Natural killer cell treated with Interleukin-12 subunit alpha and Interleukin-12 subunit beta and Interleukin-15 and Interleukin-18, amount 100 ng/mL, for 72 hours (primary cell): ENCODE measurements at regions not wholly inside any gene's neighbourhood (a gene's known extent, or its start where the extent isn't known, plus 50 kb on each side); places are given as distances from the start of the nearest gene placed in this dataset.
"Not testable (repeated sequence)": the region's sequence is repeated elsewhere in the genome, so short reads cannot be mapped to it uniquely, and the experiment has no call there.

Experiments
- ATAC-seq, 2 donors: fragments of 150-1000 bp; cut with Tn5 transposase in 1 of 2; sonication (Bioruptor Pico), chemical (Tn5 transposase) in 1 of 2; 2 replicates each; pipeline ENCODE4 v1.10.0; 2021
- DNase-seq: peaks from one replicate; pipeline ENCODE4 v3.0.0; 2022; ENCODE audit warnings: low spot score
- H3K27ac Mint-ChIP-seq, 2 donors: 1 replicate in 1 of 2; 2 replicates in 1 of 2; pipeline ENCODE4 v1.8.0; 2022; ENCODE audit warnings: mixed read lengths in 2 of 2, mild to moderate bottlenecking in 1 of 2, moderate library complexity in 1 of 2
- H3K27me3 Mint-ChIP-seq, 2 donors: 1 replicate in 1 of 2; 2 replicates in 1 of 2; pipeline ENCODE4 v1.8.0; 2022; ENCODE audit warnings: mixed read lengths in 2 of 2
- H3K36me3 Mint-ChIP-seq: one replicate; pipeline ENCODE4 v1.8.0; 2022; ENCODE audit warnings: mixed read lengths
- H3K4me1 Mint-ChIP-seq, 2 donors: 1 replicate in 1 of 2; 2 replicates in 1 of 2; pipeline ENCODE4 v1.8.0; 2022; ENCODE audit warnings: low read depth in 2 of 2, mixed read lengths in 2 of 2, mild to moderate bottlenecking in 1 of 2
- H3K4me3 Mint-ChIP-seq: one replicate; pipeline ENCODE4 v1.8.0; 2022; ENCODE audit warnings: mixed read lengths
- H3K9me3 Mint-ChIP-seq: 2 replicates; pipeline ENCODE4 v1.8.0; 2022; ENCODE audit warnings: mixed read lengths

GRCh38 chr15:79492065-79492464, 59.9 kb downstream of the MINAR1 start:
- Mint-ChIP-seq H3K4me3 (no peak overlapping the region), H3K9me3 (no peaks in the 10 kb centered on the region), H3K4me1 (no peaks in the 10 kb centered on the region), H3K27me3 (peaks cover 22 to 42% of the 10 kb centered on the region in 2 donors), H3K36me3 (peaks cover 7% of the 10 kb centered on the region), H3K27ac (no peak overlapping the region)
- DNase-seq (no peak), ATAC-seq (no peak)

DNA sequence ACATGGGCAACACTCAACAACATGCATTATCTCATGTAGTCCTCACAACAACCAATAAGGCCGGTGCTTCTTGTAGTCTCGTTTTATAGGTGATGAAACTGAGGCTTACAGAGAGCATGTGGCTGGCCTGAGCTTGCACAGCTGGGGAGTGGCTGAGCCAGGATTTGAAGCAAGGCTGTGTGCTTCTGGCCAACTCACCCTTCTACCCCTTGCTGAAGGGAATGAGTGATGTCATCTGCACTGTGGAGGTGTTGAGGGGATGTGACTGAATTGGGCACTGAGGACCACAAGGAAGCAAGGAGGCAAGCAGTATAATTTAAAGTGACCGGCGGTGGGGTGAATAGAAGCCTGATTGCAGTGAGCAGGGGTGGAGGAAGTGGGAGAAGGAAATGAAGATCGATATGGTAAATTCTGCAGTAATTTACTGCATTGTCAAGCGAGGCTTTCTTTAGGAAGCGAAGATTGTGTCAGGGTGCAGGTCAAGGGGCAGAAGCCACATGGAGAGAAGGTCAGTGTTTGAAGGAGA, 62.3 kb downstream of the MINAR1 start:
- H3K4me1 Mint-ChIP-seq: no peaks in the 10 kb centered on the region
- DNase-seq: no peak
- peak in 1 of 2 donors; percentile 32 for ATAC-seq
- H3K27ac Mint-ChIP-seq: no peak overlapping the region
- H3K4me3 Mint-ChIP-seq: no peak overlapping the region
- no peaks in the 10 kb centered on the region for H3K9me3 Mint-ChIP-seq
- H3K27me3 Mint-ChIP-seq: peaks cover 19 to 34% of the 10 kb centered on the region in 2 donors
- H3K36me3 Mint-ChIP-seq: peaks cover 7% of the 10 kb centered on the region

DNA sequence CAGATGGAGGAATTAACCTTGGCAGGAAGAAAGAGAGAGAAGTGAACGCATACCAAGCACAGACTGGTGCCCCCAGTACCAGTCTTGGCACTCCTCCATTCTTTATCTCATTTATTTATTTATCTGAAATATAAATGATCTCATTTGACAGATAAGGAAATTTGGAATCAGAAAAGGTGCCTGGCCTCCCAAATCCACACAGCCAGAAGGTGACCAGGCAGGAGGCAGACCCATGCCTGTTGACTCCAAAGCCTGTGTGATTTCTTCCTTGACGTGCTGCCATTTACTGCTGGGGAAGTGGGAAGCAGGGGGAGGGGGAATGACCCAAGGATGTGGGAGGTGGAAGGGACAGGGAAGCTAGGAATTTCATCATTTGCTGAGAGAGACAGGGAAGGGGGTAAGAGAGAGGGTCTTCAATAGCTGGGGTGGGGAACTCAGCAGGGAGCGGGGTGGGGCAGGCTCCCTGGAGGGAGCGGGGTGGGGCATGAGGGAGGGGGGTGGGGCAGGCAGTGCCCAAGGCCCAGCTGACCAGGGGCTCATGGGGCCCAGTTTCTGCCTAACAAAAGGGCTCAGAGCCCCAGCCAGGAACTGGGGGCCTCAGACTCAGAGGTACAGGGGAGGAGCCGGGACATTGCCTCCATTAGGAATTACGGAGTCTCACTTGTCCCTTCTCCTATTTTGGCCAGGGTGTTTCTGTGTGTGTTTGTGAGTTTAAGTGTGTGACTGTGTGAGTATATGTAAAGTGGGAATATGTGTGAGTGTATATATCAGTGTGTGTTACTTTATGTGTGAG, 63.0 kb downstream of the MINAR1 start:
- ATAC-seq (peak in 1 of 2 donors; percentile 7), DNase-seq (no peak)
- Mint-ChIP-seq H3K4me3 (no peak overlapping the region), H3K9me3 (no peaks in the 10 kb centered on the region), H3K27me3 (peaks cover 21 to 35% of the 10 kb centered on the region in 2 donors), H3K36me3 (peaks cover 7% of the 10 kb centered on the region), H3K27ac (no peak overlapping the region), H3K4me1 (no peaks in the 10 kb centered on the region)

DNA sequence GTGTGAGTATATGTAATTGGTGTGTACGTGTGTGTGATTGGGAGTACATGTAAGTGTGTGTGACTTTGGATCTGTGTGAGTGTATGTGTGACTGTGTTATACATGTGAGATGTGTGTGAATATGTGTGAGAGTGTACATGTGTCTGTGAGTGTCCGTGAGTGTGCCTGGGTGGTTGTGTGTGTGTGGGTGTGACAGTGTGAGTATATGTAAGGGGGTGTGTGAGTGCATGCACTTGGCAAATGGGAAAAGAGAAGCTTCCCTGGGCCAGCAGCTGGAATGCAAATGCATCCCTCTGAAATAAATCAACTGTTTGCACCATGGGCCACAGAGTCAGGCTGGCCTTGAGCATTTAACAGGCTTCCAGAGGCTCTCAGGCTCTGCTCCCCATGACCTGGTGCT, 63.6 kb downstream of the MINAR1 start:
- Mint-ChIP-seq H3K4me1 (no peaks in the 10 kb centered on the region), H3K27ac (no peak overlapping the region), H3K4me3 (no peak overlapping the region), H3K36me3 (peaks cover 7% of the 10 kb centered on the region), H3K27me3 (peaks cover 21 to 41% of the 10 kb centered on the region in 2 donors), H3K9me3 (no peaks in the 10 kb centered on the region)
- DNase-seq (no peak), ATAC-seq (peak in 1 of 2 donors; percentile 42)

DNA sequence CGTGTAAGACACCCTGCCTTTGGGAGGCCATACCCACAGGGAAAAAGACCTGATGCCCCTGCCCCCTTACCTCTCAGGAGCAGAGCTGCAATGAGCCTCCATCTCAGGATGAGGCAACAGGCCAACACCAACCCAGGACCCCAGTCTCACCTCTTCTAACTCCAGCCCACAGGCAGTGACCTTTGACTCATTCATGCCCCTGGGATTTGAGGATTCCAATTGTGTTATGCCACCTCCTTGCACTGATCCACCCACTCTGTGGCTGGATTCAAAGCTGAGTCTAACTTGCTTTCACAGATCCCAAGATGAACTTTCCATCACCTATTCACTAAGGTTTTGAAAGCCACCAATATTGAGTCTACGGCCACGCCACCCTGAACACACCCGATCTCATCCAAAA, 64.7 kb downstream of the MINAR1 start:
- ATAC-seq (no peak), DNase-seq (no peak)
- peaks cover 7% of the 10 kb centered on the region for H3K36me3 Mint-ChIP-seq
- H3K4me1 Mint-ChIP-seq: no peaks in the 10 kb centered on the region
- no peaks in the 10 kb centered on the region for H3K9me3 Mint-ChIP-seq
- peaks cover 21 to 40% of the 10 kb centered on the region in 2 donors for H3K27me3 Mint-ChIP-seq
- H3K4me3 Mint-ChIP-seq: no peak overlapping the region
- H3K27ac Mint-ChIP-seq: no peak overlapping the region

DNA sequence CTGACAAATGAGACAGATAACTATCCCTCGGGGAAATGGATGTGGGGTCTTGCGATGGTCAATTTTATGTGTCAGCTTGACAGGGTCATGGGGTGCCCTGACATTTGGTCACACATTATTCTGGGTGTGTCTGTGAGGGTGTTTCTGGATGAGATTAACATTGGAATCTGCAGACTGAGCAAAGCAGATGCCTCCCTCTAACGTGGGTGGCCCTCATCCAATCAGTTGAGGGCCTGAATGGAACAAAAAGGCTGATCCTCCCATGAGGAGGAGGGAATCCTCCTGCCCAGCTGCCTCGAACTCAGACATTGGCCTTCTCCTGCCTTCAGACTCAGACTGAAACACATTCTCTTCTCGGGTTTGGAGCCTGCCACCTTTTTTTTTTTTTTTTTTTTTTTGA, 69.0 kb downstream of the MINAR1 start:
- no peaks in the 10 kb centered on the region for H3K9me3 Mint-ChIP-seq

GRCh38 chr15:79505956-79506355, 73.8 kb downstream of the MINAR1 start:
- H3K27me3 Mint-ChIP-seq: no peaks in the 10 kb centered on the region
- H3K36me3 Mint-ChIP-seq: no peaks in the 10 kb centered on the region
- no peak for DNase-seq
- H3K27ac Mint-ChIP-seq: no peak overlapping the region
- no peaks in the 10 kb centered on the region for H3K4me1 Mint-ChIP-seq
- no peak for ATAC-seq
- no peak overlapping the region for H3K4me3 Mint-ChIP-seq
- H3K9me3 Mint-ChIP-seq: no peaks in the 10 kb centered on the region

More for the DNA sequence above, 69.0 kb downstream of the MINAR1 start:
- ATAC-seq (no peak), DNase-seq (no peak)
- H3K27ac Mint-ChIP-seq: no peak overlapping the region
- H3K27me3 Mint-ChIP-seq: peaks cover 5 to 8% of the 10 kb centered on the region in 2 donors
- no peak overlapping the region for H3K4me3 Mint-ChIP-seq
- no peaks in the 10 kb centered on the region for H3K36me3 Mint-ChIP-seq
- no peaks in the 10 kb centered on the region for H3K4me1 Mint-ChIP-seq

GRCh38 chr15:79512844-79513243, 80.7 kb downstream of the MINAR1 start:
- not testable (repeated sequence) for H3K4me3 Mint-ChIP-seq, H3K9me3 Mint-ChIP-seq, H3K27ac Mint-ChIP-seq, H3K4me1 Mint-ChIP-seq, H3K36me3 Mint-ChIP-seq, ATAC-seq, DNase-seq
- peaks cover 7 to 18% of the 10 kb centered on the region in 2 donors for H3K27me3 Mint-ChIP-seq

DNA sequence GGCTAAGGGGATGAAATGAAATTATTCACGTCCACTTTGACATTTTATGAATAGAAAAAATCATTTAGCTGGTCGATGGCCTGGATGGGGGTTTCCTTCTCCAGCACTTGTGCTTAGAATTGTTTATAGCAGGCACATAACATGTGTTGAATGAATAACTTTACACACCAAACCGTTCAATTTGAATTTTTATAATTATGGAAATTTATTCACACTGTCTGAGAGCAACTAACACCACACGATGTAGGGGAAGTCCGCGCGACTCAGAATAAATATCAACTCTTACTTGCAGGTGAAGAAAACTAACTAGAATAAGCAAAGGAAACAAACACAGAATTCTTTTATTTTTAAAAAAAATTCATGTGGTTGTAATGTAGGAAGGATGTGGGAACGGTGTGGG, 81.3 kb downstream of the MINAR1 start:
- H3K27me3 Mint-ChIP-seq: peaks cover 7 to 18% of the 10 kb centered on the region in 2 donors
- H3K9me3 Mint-ChIP-seq: no peaks in the 10 kb centered on the region
- H3K4me3 Mint-ChIP-seq: no peak overlapping the region
- ATAC-seq (no peak), DNase-seq (no peak)
- H3K36me3 Mint-ChIP-seq: no peaks in the 10 kb centered on the region
- no peak overlapping the region for H3K27ac Mint-ChIP-seq
- H3K4me1 Mint-ChIP-seq: no peaks in the 10 kb centered on the region

GRCh38 chr15:79513940-79514339, 81.8 kb downstream of the MINAR1 start:
- ATAC-seq (no peak), DNase-seq (no peak)
- Mint-ChIP-seq H3K9me3 (no peaks in the 10 kb centered on the region), H3K4me1 (no peaks in the 10 kb centered on the region), H3K27me3 (peaks cover 7 to 18% of the 10 kb centered on the region in 2 donors), H3K36me3 (no peaks in the 10 kb centered on the region), H3K27ac (no peak overlapping the region), H3K4me3 (no peak overlapping the region)

- Mint-ChIP-seq H3K4me3 (no peak overlapping the region), H3K27me3 (peaks cover 10 to 19% of the 10 kb centered on the region in 2 donors), H3K9me3 (no peaks in the 10 kb centered on the region), H3K36me3 (no peaks in the 10 kb centered on the region), H3K27ac (no peak overlapping the region), H3K4me1 (no peaks in the 10 kb centered on the region)
- ATAC-seq (no peak), DNase-seq (no peak)
Observed at GRCh38 chr15:79515300-79516027, 83.3 kb downstream of the MINAR1 start.

DNA sequence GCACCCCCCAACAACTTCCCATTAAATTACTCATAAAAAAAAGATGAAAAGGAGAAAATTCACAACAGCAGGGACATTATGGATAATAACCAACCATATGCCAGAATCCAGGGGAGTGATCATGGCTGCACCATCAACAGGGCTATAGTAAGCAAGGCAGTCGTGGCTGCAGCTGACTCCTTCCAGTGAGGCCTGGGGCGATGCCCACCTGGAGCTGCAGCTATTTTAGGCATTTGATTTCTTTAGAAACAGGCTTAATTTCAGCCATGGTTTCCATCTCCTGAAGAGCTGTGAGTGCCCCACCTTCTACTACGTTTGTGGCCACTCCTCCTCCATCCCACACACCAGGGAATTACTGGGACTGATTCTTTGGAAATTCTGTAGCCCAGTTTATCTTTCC, 84.0 kb downstream of the MINAR1 start:
- Mint-ChIP-seq H3K36me3 (no peaks in the 10 kb centered on the region), H3K4me1 (no peaks in the 10 kb centered on the region), H3K27me3 (peaks cover 13 to 26% of the 10 kb centered on the region in 2 donors), H3K4me3 (no peak overlapping the region), H3K27ac (no peak overlapping the region), H3K9me3 (no peaks in the 10 kb centered on the region)
- ATAC-seq (no peak), DNase-seq (no peak)

- ATAC-seq: no peak
- H3K36me3 Mint-ChIP-seq: no peaks in the 10 kb centered on the region
- H3K9me3 Mint-ChIP-seq: no peaks in the 10 kb centered on the region
- no peak for DNase-seq
- H3K27ac Mint-ChIP-seq: no peak overlapping the region
- no peak overlapping the region for H3K4me3 Mint-ChIP-seq
- H3K27me3 Mint-ChIP-seq: peaks cover 13 to 31% of the 10 kb centered on the region in 2 donors
- H3K4me1 Mint-ChIP-seq: no peaks in the 10 kb centered on the region
Observed at GRCh38 chr15:79516646-79517045, 84.5 kb downstream of the MINAR1 start.

GRCh38 chr15:79519628-79520027, 87.5 kb downstream of the MINAR1 start:
- Mint-ChIP-seq H3K27me3 (peaks cover 13 to 31% of the 10 kb centered on the region in 2 donors), H3K27ac (no peak overlapping the region), H3K9me3 (no peaks in the 10 kb centered on the region), H3K36me3 (no peaks in the 10 kb centered on the region), H3K4me1 (no peaks in the 10 kb centered on the region), H3K4me3 (no peak overlapping the region)
- DNase-seq: no peak
- no peak for ATAC-seq
